ENCODE measurements at regions not wholly inside any gene's neighbourhood (a gene's known extent, or its start where the extent isn't known, plus 50 kb on each side); places are given as distances from the start of the nearest gene placed in this dataset.

- H3K4me1 ChIP-seq (ENCODE audit: control insufficient read depth in 1 of 2, insufficient read depth in 1 of 2, low read depth in 1 of 2, low read length in 1 of 2): peaks cover 86 to 91% of the 10 kb centered on the region in 2 experiments
- no peaks in the 10 kb centered on the region for H3K9me3 ChIP-seq
- no peaks in the 10 kb centered on the region for H3K27me3 ChIP-seq
- peak overlapping the region; percentile 95 for H3K27ac ChIP-seq
- peak overlapping the region; percentile 37 to 54 for H3K4me3 ChIP-seq (ENCODE audit: low read depth in 1 of 2, low read length in 1 of 2)
- H3K36me3 ChIP-seq: no peaks in the 10 kb centered on the region
- TF ChIP-seq, protein P1, sequence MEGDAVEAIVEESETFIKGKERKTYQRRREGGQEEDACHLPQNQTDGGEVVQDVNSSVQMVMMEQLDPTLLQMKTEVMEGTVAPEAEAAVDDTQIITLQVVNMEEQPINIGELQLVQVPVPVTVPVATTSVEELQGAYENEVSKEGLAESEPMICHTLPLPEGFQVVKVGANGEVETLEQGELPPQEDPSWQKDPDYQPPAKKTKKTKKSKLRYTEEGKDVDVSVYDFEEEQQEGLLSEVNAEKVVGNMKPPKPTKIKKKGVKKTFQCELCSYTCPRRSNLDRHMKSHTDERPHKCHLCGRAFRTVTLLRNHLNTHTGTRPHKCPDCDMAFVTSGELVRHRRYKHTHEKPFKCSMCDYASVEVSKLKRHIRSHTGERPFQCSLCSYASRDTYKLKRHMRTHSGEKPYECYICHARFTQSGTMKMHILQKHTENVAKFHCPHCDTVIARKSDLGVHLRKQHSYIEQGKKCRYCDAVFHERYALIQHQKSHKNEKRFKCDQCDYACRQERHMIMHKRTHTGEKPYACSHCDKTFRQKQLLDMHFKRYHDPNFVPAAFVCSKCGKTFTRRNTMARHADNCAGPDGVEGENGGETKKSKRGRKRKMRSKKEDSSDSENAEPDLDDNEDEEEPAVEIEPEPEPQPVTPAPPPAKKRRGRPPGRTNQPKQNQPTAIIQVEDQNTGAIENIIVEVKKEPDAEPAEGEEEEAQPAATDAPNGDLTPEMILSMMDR (IDR thresholded peaks at IDR 0.05): no peak
These were observed 204.0 kb upstream of the ID2 start for GRCh38 chr2:8477552-8478470.

DNA sequence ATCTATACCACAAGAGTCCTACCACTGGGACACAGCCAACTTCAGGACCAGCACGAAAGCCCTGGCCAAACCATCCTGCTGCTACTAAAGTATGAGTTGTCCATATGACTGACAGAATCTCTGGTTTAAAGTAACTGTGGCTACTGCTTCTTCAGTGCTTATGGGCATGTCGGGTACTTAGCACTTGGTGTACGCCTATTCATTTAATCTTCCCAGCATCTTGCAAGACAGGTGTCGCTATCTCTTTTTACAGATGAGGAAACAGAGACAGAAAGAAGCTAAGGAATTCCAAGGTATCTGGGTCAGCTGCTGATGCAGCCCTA lies 203.4 kb upstream of the ID2 start:
- H3K9me3 ChIP-seq: no peaks in the 10 kb centered on the region
- no peaks in the 10 kb centered on the region for H3K36me3 ChIP-seq
- H3K4me3 ChIP-seq (ENCODE audit: low read depth in 1 of 2, low read length in 1 of 2): peak overlapping the region in 1 of 2 experiments; percentile 54
- H3K27ac ChIP-seq: peak overlapping the region; percentile 95
- no peaks in the 10 kb centered on the region for H3K27me3 ChIP-seq
- TF ChIP-seq, protein P1 (IDR thresholded peaks at IDR 0.05): no peak
- H3K4me1 ChIP-seq (ENCODE audit: control insufficient read depth in 1 of 2, insufficient read depth in 1 of 2, low read depth in 1 of 2, low read length in 1 of 2): peaks cover 80 to 85% of the 10 kb centered on the region in 2 experiments

DNA sequence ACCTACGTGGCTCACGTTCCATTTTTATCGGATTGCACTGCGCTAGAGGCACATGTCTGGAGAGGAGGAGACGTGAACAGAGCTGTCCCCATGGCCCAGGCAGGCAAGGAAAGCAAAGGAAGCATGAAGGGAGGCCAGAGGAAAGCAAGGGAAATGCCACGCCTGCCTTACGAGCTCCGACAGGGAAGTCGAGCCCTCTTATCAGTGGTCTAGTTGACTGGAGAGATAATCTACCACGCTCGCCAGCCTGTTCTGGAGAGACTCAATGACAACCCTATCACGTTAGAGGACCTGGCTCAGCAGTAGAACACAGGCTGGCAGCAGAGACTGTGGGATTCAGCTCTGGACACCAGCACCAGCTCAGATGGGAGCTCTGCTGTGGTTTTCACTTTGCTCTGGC lies 202.6 kb upstream of the ID2 start:
- H3K4me3 ChIP-seq (ENCODE audit: low read depth in 1 of 2, low read length in 1 of 2): no peak overlapping the region
- H3K4me1 ChIP-seq (ENCODE audit: control insufficient read depth in 1 of 2, insufficient read depth in 1 of 2, low read depth in 1 of 2, low read length in 1 of 2): peaks cover 71 to 76% of the 10 kb centered on the region in 2 experiments
- H3K9me3 ChIP-seq: no peaks in the 10 kb centered on the region
- H3K27ac ChIP-seq: peak overlapping the region; percentile 18
- no peaks in the 10 kb centered on the region for H3K27me3 ChIP-seq
- TF ChIP-seq, protein P1 (IDR thresholded peaks at IDR 0.05): no peak
- no peaks in the 10 kb centered on the region for H3K36me3 ChIP-seq

DNA sequence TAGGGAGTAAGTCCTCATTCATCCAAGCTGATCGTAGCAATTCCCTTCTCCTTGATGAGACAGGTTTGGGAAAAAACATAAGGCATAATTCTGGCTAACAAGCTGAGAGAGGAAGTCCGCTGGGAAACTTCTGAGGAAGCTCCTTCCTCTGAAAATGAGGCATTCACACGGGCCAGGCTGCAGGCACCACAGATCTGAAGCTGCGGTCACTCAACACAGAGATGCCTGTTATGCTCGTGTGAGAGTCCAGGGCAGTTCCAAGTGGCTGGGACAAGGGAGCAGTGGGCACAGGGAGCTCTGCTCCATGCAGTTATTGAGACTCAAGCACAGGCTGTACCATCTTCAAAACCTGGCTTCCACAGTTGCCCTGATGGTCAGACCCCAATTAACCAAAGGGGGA lies 200.9 kb upstream of the ID2 start:
- Histone ChIP-seq H3K9me3 (no peaks in the 10 kb centered on the region), H3K27ac (peak overlapping the region; percentile 35), H3K27me3 (no peaks in the 10 kb centered on the region), H3K4me3 (ENCODE audit: low read depth in 1 of 2, low read length in 1 of 2) (no peak overlapping the region), H3K4me1 (ENCODE audit: control insufficient read depth in 1 of 2, insufficient read depth in 1 of 2, low read depth in 1 of 2, low read length in 1 of 2) (peaks cover 60 to 75% of the 10 kb centered on the region in 2 experiments), H3K36me3 (no peaks in the 10 kb centered on the region)
- TF ChIP-seq, protein P1 (IDR thresholded peaks at IDR 0.05): no peak

- no peak overlapping the region for H3K4me3 ChIP-seq (ENCODE audit: low read depth in 1 of 2, low read length in 1 of 2)
- H3K27ac ChIP-seq: peak overlapping the region; percentile 21
- TF ChIP-seq, protein P1 (IDR thresholded peaks at IDR 0.05): no peak
- H3K9me3 ChIP-seq: no peaks in the 10 kb centered on the region
- H3K27me3 ChIP-seq: no peaks in the 10 kb centered on the region
- H3K36me3 ChIP-seq: no peaks in the 10 kb centered on the region
- peaks cover 53 to 74% of the 10 kb centered on the region in 2 experiments for H3K4me1 ChIP-seq (ENCODE audit: control insufficient read depth in 1 of 2, insufficient read depth in 1 of 2, low read depth in 1 of 2, low read length in 1 of 2)
These were observed 200.3 kb upstream of the ID2 start for GRCh38 chr2:8481463-8482009.
